ENCODE measurements at regions not wholly inside any gene's neighbourhood (a gene's known extent, or its start where the extent isn't known, plus 50 kb on each side); places are given as distances from the start of the nearest gene placed in this dataset.

DNA sequence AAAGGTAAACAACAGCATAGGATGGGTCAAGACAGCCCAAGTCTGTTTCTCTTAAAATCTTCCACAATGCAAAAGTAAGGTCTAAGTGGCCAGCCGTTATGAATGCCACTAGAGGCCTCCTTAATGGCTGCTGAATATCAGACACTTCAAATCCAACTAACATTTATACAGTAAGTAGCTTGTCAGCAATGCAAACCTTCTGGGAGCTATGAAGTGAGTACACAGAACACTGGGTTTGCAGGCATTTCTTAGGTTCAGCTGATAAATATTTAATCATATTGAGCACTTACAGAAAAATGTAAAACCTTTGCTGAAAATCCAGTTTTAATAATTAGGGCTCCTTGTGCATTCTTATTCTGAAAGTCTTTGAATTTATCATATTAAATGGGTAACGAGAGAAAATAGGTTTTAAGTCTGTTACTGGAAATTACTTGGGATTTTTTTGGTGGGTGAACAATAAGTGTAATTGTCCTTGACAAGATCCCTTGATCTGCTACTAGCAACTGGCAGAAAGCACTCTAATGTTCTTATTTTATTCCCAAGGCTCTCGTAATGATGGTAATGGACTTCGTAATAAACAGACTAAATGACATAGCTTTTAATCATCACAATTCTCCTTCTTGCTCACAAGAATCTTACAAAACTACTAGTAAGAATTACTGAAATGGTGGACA is 141.7 kb upstream of the GPR149 start:
- no peaks in the 10 kb centered on the region for H3K4me1 Mint-ChIP-seq
- no peak overlapping the region for H3K27ac Mint-ChIP-seq
- no peaks in the 10 kb centered on the region for H3K36me3 Mint-ChIP-seq (ENCODE audit: low read depth)
- H3K27me3 Mint-ChIP-seq = no peaks in the 10 kb centered on the region
- no peak for ATAC-seq (replicated peaks)
- H3K4me3 Mint-ChIP-seq = no peak overlapping the region
- H3K9me3 Mint-ChIP-seq = peaks cover 14% of the 10 kb centered on the region

GRCh38 chr3:154568064-154568463 is 138.1 kb upstream of the GPR149 start:
- Mint-ChIP-seq H3K27ac (no peak overlapping the region), H3K27me3 (no peaks in the 10 kb centered on the region), H3K4me1 (no peaks in the 10 kb centered on the region), H3K4me3 (no peak overlapping the region), H3K9me3 (no peaks in the 10 kb centered on the region), H3K36me3 (ENCODE audit: low read depth) (no peaks in the 10 kb centered on the region)
- no peak for ATAC-seq (replicated peaks)

DNA sequence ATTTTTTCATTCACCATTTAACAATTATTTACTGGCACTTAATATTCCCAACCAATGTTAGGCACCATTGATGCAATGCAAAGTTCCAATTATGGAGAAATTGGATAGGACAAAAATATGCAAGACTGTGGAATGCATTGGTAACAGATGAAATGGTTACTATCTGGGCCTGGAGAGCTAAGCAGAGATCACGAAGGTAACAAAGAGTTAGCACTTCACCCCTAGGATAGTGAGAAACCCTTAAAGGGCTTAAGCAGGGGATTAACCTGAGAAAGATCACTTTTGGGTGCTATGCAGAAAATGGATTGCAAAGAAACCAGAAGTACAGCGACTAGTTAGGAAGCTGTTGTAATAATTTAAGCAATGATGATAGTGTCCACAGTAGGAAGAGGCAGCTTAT is 129.6 kb upstream of the GPR149 start:
- Mint-ChIP-seq H3K27me3 (no peaks in the 10 kb centered on the region), H3K9me3 (peaks cover 4% of the 10 kb centered on the region), H3K4me3 (no peak overlapping the region), H3K27ac (no peak overlapping the region), H3K36me3 (ENCODE audit: low read depth) (no peaks in the 10 kb centered on the region), H3K4me1 (no peaks in the 10 kb centered on the region)
- ATAC-seq (replicated peaks) = no peak

GRCh38 chr3:154552338-154552737 is 122.3 kb upstream of the GPR149 start:
- H3K36me3 Mint-ChIP-seq (ENCODE audit: low read depth) = no peaks in the 10 kb centered on the region
- no peak for ATAC-seq (replicated peaks)
- no peak overlapping the region for H3K27ac Mint-ChIP-seq
- no peaks in the 10 kb centered on the region for H3K27me3 Mint-ChIP-seq
- H3K9me3 Mint-ChIP-seq = no peaks in the 10 kb centered on the region
- H3K4me1 Mint-ChIP-seq = no peaks in the 10 kb centered on the region
- no peak overlapping the region for H3K4me3 Mint-ChIP-seq

GRCh38 chr3:154549391-154549790 is 119.4 kb upstream of the GPR149 start:
- Mint-ChIP-seq H3K4me3 (no peak overlapping the region), H3K27ac (no peak overlapping the region), H3K4me1 (no peaks in the 10 kb centered on the region), H3K27me3 (no peaks in the 10 kb centered on the region), H3K9me3 (no peaks in the 10 kb centered on the region), H3K36me3 (ENCODE audit: low read depth) (no peaks in the 10 kb centered on the region)
- no peak for ATAC-seq (replicated peaks)

DNA sequence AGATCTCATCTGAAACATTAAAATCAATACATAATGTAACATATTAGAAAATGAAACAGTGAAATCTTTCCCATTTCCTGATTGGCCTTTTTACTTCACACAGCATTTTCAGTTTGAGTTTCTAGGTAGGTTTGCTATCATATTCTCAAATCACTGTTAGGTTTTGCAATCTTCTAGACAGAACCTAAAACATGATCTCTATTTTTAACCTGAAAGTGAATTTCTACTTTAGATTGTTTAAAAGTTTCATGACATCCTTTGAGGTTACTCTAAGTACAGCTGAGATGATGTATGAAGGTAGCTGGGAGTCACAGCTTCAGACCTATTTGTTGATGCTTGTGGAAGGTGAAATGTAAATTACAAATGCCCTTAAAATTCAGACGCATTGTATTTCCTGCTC is 118.4 kb upstream of the GPR149 start:
- Mint-ChIP-seq H3K27ac (no peak overlapping the region), H3K4me3 (no peak overlapping the region), H3K4me1 (no peaks in the 10 kb centered on the region), H3K36me3 (ENCODE audit: low read depth) (no peaks in the 10 kb centered on the region), H3K9me3 (no peaks in the 10 kb centered on the region), H3K27me3 (no peaks in the 10 kb centered on the region)
- ATAC-seq (replicated peaks) = no peak

- H3K36me3 Mint-ChIP-seq (ENCODE audit: low read depth) = no peaks in the 10 kb centered on the region
- no peaks in the 10 kb centered on the region for H3K9me3 Mint-ChIP-seq
- H3K27ac Mint-ChIP-seq = no peak overlapping the region
- H3K4me3 Mint-ChIP-seq = no peak overlapping the region
- no peaks in the 10 kb centered on the region for H3K4me1 Mint-ChIP-seq
- ATAC-seq (replicated peaks) = no peak
- H3K27me3 Mint-ChIP-seq = no peaks in the 10 kb centered on the region
Measured at GRCh38 chr3:154542837-154543236, 112.8 kb upstream of the GPR149 start.

GRCh38 chr3:154540950-154541604 is 111.1 kb upstream of the GPR149 start:
- Mint-ChIP-seq H3K4me3 (no peak overlapping the region), H3K27ac (no peak overlapping the region), H3K4me1 (no peaks in the 10 kb centered on the region), H3K27me3 (no peaks in the 10 kb centered on the region), H3K36me3 (ENCODE audit: low read depth) (no peaks in the 10 kb centered on the region), H3K9me3 (no peaks in the 10 kb centered on the region)
- ATAC-seq (replicated peaks) = peak; percentile 18

- Mint-ChIP-seq H3K9me3 (no peaks in the 10 kb centered on the region), H3K36me3 (ENCODE audit: low read depth) (no peaks in the 10 kb centered on the region), H3K4me1 (no peaks in the 10 kb centered on the region), H3K27ac (no peak overlapping the region), H3K27me3 (no peaks in the 10 kb centered on the region), H3K4me3 (no peak overlapping the region)
- ATAC-seq (replicated peaks) = no peak
Measured at GRCh38 chr3:154538566-154539360, 108.8 kb upstream of the GPR149 start.

DNA sequence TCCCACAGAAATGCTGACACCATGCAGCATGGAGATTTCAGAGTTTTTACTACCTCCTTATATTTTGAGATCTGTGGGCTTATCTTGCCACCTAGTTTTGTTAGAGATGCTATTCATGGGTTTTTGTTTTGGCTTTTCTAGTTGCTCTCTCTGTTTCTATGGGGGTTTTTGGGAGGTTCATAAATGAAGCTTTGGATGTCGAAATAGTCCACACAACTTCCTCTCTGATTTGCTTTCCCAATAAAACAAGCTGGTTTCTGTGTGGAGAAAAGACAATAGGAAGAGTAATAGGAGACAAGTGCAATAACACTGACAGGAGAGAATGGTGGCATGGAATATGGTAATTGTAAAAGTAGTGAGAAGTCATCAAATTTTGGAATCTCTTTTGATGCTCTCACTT is 106.8 kb upstream of the GPR149 start:
- Mint-ChIP-seq H3K4me3 (no peak overlapping the region), H3K4me1 (no peaks in the 10 kb centered on the region), H3K36me3 (ENCODE audit: low read depth) (no peaks in the 10 kb centered on the region), H3K27ac (no peak overlapping the region), H3K9me3 (no peaks in the 10 kb centered on the region), H3K27me3 (no peaks in the 10 kb centered on the region)
- ATAC-seq (replicated peaks) = no peak

DNA sequence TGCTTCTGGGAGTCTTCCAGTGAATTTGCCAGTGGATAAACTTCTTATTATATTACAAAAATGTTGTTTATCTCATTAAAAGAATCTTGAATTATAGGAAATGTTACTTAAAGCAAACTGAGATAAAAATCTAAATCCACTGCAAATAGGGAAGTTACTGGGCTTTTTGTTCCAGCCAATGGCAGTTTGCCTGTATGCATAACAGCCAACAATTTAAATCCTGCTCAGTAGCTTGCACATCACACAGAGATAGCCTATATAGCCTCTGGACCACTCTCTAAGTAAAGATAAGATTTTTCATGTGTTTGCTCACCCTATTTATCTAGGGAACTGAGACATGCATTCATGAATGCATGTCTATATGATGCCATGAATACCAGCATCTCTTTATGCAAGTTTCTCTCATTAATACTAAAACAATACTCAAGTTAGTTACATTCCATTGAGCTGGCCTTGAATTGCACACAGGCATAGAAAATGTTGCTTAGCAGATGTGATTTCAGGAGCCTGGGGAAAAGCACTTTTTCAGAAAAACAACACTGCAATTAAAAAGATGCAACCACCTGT is 92.1 kb upstream of the GPR149 start:
- H3K36me3 Mint-ChIP-seq (ENCODE audit: low read depth) = no peaks in the 10 kb centered on the region
- no peak overlapping the region for H3K27ac Mint-ChIP-seq
- no peaks in the 10 kb centered on the region for H3K27me3 Mint-ChIP-seq
- no peak for ATAC-seq (replicated peaks)
- H3K4me1 Mint-ChIP-seq = no peaks in the 10 kb centered on the region
- H3K4me3 Mint-ChIP-seq = no peak overlapping the region
- peaks cover 4% of the 10 kb centered on the region for H3K9me3 Mint-ChIP-seq

- no peak overlapping the region for H3K27ac Mint-ChIP-seq
- no peaks in the 10 kb centered on the region for H3K27me3 Mint-ChIP-seq
- no peak overlapping the region for H3K4me3 Mint-ChIP-seq
- no peak for ATAC-seq (replicated peaks)
- no peaks in the 10 kb centered on the region for H3K36me3 Mint-ChIP-seq (ENCODE audit: low read depth)
- peaks cover 4% of the 10 kb centered on the region for H3K9me3 Mint-ChIP-seq
- H3K4me1 Mint-ChIP-seq = no peaks in the 10 kb centered on the region
Measured at GRCh38 chr3:154517404-154517803, 87.4 kb upstream of the GPR149 start.

DNA sequence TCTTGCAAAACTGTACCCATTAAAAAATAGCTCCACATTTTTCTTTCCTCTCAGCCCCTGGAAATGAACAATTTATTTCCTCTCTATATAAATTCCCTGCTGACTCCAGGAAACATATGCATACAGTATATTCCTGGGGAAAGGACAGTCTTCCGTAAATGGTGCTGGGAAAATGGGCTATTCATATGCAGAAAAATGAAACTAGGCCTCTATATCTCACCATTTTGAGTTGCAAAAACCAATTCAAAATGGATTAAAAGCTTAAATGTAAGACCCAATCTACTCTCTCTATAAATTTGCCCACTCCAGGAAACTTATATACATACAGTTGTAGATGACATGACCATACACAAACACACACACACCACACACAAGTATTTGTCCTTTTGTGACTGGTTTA is 85.9 kb upstream of the GPR149 start:
- no peaks in the 10 kb centered on the region for H3K4me1 Mint-ChIP-seq
- no peak overlapping the region for H3K4me3 Mint-ChIP-seq
- H3K27me3 Mint-ChIP-seq = no peaks in the 10 kb centered on the region
- H3K36me3 Mint-ChIP-seq (ENCODE audit: low read depth) = no peaks in the 10 kb centered on the region
- no peak for ATAC-seq (replicated peaks)
- H3K27ac Mint-ChIP-seq = no peak overlapping the region
- H3K9me3 Mint-ChIP-seq = peaks cover 4% of the 10 kb centered on the region

DNA sequence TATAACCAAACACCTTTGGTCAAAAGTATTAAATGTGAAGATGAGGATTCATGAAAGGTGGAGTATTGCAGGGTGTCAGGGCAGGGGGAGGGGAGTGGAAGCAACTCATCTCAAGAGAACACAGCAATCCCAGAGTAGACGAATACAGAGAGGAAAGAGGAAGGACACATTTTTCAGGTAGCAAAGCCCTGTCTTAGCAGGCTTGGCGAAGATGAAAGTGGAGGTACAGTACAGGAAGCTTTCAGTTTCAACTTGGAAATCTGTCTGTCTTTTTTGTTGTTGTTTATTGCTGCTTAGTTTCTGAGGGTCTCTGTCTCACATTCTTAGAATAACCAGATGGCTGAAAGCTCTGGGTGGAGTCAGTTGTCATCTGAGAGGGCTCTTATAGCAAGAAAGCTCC is 80.8 kb upstream of the GPR149 start:
- ATAC-seq (replicated peaks) = no peak
- Mint-ChIP-seq H3K36me3 (ENCODE audit: low read depth) (no peaks in the 10 kb centered on the region), H3K4me1 (no peaks in the 10 kb centered on the region), H3K27ac (no peak overlapping the region), H3K9me3 (no peaks in the 10 kb centered on the region), H3K4me3 (no peak overlapping the region), H3K27me3 (no peaks in the 10 kb centered on the region)

GRCh38 chr3:154507727-154508126 is 77.7 kb upstream of the GPR149 start:
- Mint-ChIP-seq H3K9me3 (no peaks in the 10 kb centered on the region), H3K36me3 (ENCODE audit: low read depth) (no peaks in the 10 kb centered on the region), H3K4me1 (no peaks in the 10 kb centered on the region), H3K27ac (no peak overlapping the region), H3K4me3 (no peak overlapping the region), H3K27me3 (no peaks in the 10 kb centered on the region)
- ATAC-seq (replicated peaks) = no peak

All from activated T-helper 17 cell treated with anti-CD3 and anti-CD28 coated beads, Interleukin-2, amount 50 U/mL, for 72 hours (primary cell).